Sigmoid colon (tissue), 6 donors: ENCODE measurements at regions not wholly inside any gene's neighbourhood (a gene's known extent, or its start where the extent isn't known, plus 50 kb on each side); places are given as distances from the start of the nearest gene placed in this dataset.

Source experiments
- DNase-seq: peaks from one replicate; pipeline ENCODE4 v3.0.0-alpha.2; 2019
- H3K27ac ChIP-seq, 4 donors: fragments of 200-600 bp; sonication (generic); one replicate each; pipeline ENCODE4 v1.5.1; 2016 to 2019; ENCODE audit warnings: mild to moderate bottlenecking in 1 of 4
- H3K27me3 ChIP-seq, 3 donors: fragments of 200-600 bp; sonication (generic); one replicate each; pipeline ENCODE4 v1.5.1; 2019; ENCODE audit warnings: mild to moderate bottlenecking in 1 of 3
- H3K36me3 ChIP-seq, 4 donors: fragments of 200-600 bp; sonication (generic); one replicate each; pipeline ENCODE4 v1.5.1; 2016 to 2019
- H3K4me1 ChIP-seq, 4 donors: fragments of 200-600 bp; sonication (generic); one replicate each; pipeline ENCODE4 v1.5.1; 2017 to 2019
- H3K4me3 ChIP-seq, 4 donors: fragments of 200-600 bp; sonication (generic); one replicate each; pipeline ENCODE4 v1.5.1; 2017 to 2019; ENCODE audit warnings: mild to moderate bottlenecking in 2 of 4, moderate library complexity in 1 of 4
- H3K9me3 ChIP-seq, 4 donors: fragments of 200-600 bp in 3 of 4; sonication (generic) in 3 of 4; one replicate each; pipeline versions ENCODE4 v1.5.1 to v1.6.1; 2013 to 2019
- EP300 ChIP-seq, 4 donors: sonication (generic); formaldehyde crosslinking; IDR thresholded peaks; one replicate each; pipeline ENCODE4 v1.6.1; 2017; ENCODE audit warnings: antibody characterized with exemption in 4 of 4
- POLR2A ChIP-seq, 2 donors: fragments of 450-650 bp; IDR thresholded peaks; one replicate each; pipeline ENCODE4 v1.6.1; 2016; ENCODE audit warnings: antibody characterized with exemption in 2 of 2, mild to moderate bottlenecking in 2 of 2, moderate library complexity in 2 of 2
- POLR2AphosphoS5 ChIP-seq, 4 donors: sonication (generic); formaldehyde crosslinking; IDR thresholded peaks; one replicate each; pipeline ENCODE4 v1.6.1; 2017; ENCODE audit warnings: antibody characterized with exemption in 4 of 4
- WGBS, 2 donors: extraction: QIAGEN DNeasy Blood & Tissue Kit; methylation state at CpG; one replicate each; pipeline ENCODE4 v1.1.7; 2013; 5-methylcytosine and 5-hydroxymethylcytosine counted together
- intact Hi-C: fragments of 100-400 bp; cut with DNase I; formaldehyde crosslinking; loops from one replicate; pipeline ENCODE4 v1.15.1; 2023
- TF ChIP-seq, protein P1 (sequence below), 4 experiments: fragments of 450-650 bp in 3 of 4; fragments of 200-600 bp in 1 of 4; IDR thresholded peaks; one replicate each; pipeline ENCODE4 v1.5.1; 2016 to 2019; ENCODE audit warnings: antibody characterized with exemption in 4 of 4, mild to moderate bottlenecking in 3 of 4, moderate library complexity in 2 of 4
- donor health status: healthy with polysubstance abuse.
- donor health status: healthy.

DNA sequence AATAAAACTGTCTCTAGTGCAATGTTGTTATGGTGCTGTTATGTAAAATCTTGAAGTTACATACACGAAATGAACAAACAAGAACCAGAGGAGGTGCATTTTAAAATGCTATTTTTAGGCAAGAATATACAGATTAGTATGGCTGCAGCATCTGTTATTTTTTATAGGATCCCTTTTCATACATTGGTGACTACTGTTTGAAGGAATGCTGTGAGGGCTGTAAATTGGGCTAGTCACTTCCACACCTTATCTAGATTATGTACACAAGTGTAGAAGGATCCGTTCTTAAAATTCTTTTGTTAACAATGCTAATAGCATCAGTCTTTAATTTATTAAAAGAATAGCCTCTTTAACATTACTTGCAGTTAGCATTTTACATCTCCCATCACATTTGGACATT, 284.3 kb upstream of the MDGA2 start:
- Histone ChIP-seq H3K4me1 (peaks cover 0 to 15% (median 4%) of the 10 kb centered on the region in 4 donors), H3K27me3 (no peaks in the 10 kb centered on the region), H3K27ac (no peak overlapping the region), H3K36me3 (no peaks in the 10 kb centered on the region), H3K9me3 (no peaks in the 10 kb centered on the region), H3K4me3 (no peak overlapping the region)
- intact Hi-C loops = no loop called here
- no peak for DNase-seq
- TF ChIP-seq EP300 (IDR thresholded peaks at IDR 0.05) = no peak
- TF ChIP-seq, protein P1, sequence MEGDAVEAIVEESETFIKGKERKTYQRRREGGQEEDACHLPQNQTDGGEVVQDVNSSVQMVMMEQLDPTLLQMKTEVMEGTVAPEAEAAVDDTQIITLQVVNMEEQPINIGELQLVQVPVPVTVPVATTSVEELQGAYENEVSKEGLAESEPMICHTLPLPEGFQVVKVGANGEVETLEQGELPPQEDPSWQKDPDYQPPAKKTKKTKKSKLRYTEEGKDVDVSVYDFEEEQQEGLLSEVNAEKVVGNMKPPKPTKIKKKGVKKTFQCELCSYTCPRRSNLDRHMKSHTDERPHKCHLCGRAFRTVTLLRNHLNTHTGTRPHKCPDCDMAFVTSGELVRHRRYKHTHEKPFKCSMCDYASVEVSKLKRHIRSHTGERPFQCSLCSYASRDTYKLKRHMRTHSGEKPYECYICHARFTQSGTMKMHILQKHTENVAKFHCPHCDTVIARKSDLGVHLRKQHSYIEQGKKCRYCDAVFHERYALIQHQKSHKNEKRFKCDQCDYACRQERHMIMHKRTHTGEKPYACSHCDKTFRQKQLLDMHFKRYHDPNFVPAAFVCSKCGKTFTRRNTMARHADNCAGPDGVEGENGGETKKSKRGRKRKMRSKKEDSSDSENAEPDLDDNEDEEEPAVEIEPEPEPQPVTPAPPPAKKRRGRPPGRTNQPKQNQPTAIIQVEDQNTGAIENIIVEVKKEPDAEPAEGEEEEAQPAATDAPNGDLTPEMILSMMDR (IDR thresholded peaks at IDR 0.05) = no peak
- TF ChIP-seq POLR2A (IDR thresholded peaks at IDR 0.05) = no peak
- TF ChIP-seq POLR2AphosphoS5 (IDR thresholded peaks at IDR 0.05) = no peak
- 15 to 48% methylated on average over 2 of the region's 2 CpGs for whole genome bisulfite sequencing, 2 donors

DNA sequence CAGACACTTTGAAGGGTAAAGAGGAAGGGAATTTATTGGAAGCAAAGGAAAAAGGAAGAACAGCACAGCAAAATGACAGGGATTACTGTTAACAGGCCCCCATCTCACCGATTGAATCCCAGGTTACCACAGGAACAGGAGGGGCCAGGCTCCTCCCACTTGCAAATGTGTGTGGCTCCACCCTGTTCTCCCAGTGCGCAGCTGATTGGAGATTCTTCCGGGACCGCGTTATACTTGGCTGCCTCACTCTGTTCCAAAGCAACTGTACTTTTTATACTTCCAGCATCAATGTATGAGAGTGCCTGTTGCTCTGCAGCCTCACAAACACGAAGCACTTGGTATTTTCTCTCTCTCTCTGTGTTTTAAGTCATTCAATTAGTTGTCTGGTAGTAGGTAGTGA, 273.6 kb upstream of the MDGA2 start:
- H3K27ac ChIP-seq = no peak overlapping the region
- H3K36me3 ChIP-seq = no peaks in the 10 kb centered on the region
- TF ChIP-seq POLR2A (IDR thresholded peaks at IDR 0.05) (no peak), POLR2AphosphoS5 (IDR thresholded peaks at IDR 0.05) (no peak), EP300 (IDR thresholded peaks at IDR 0.05) (no peak)
- TF ChIP-seq, protein P1 (IDR thresholded peaks at IDR 0.05) = no peak
- H3K4me3 ChIP-seq = no peak overlapping the region
- intact Hi-C loops = no loop called here
- H3K4me1 ChIP-seq = peaks cover 0 to 5% (median 0%) of the 10 kb centered on the region in 4 donors
- H3K9me3 ChIP-seq = peaks cover 0 to 2% (median 0%) of the 10 kb centered on the region in 4 donors
- no peak for DNase-seq
- H3K27me3 ChIP-seq = no peaks in the 10 kb centered on the region
- WGBS, 2 donors = 69 to 75% methylated on average over 6 of the region's 6 CpGs

DNA sequence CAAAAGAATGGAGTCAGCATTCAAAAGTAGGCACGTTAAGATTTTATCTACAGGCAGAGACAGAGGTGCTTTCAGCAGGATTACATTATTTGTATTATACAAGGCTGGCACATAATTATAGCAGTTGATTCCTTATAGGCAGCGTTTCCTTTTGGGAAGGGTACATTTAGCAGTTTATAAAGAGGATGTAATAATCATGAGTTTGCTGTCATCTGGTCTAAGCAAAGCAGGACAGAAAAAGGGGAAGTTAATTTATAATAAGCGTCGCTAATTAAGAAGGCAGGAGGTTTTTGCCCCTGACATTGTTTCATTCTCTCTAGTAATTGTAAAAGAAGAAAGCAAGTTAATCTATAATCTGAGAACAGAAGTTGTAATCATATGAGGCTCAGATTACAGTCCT, 259.9 kb upstream of the MDGA2 start:
- Histone ChIP-seq H3K4me1 (no peaks in the 10 kb centered on the region), H3K36me3 (no peaks in the 10 kb centered on the region), H3K27ac (no peak overlapping the region), H3K4me3 (no peak overlapping the region), H3K27me3 (no peaks in the 10 kb centered on the region), H3K9me3 (no peaks in the 10 kb centered on the region)
- WGBS, 2 donors = 26 to 53% methylated on average over 4 of the region's 4 CpGs
- TF ChIP-seq EP300 (IDR thresholded peaks at IDR 0.05) (no peak), POLR2A (IDR thresholded peaks at IDR 0.05) (no peak), POLR2AphosphoS5 (IDR thresholded peaks at IDR 0.05) (no peak)
- TF ChIP-seq, protein P1 (IDR thresholded peaks at IDR 0.05) = no peak
- intact Hi-C loops = no loop called here
- DNase-seq = no peak

DNA sequence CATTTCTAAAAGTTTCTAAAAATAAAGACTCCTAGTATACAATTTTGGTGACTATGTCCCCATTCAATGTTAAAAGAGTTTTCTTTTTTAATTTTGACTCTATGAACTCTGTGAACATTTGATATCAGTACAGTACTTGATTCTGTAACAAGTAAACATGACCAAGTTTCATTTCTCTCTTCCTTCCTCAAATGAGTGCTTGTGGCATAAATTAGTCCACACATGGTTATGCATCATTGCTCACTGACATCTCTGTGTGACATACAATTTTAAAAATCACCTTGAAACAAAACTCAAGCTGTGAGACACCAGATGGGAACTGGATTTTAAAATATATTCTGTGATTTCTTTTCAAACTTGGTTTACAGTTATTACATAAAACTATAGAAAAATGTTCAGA, 253.9 kb upstream of the MDGA2 start:
- no peaks in the 10 kb centered on the region for H3K36me3 ChIP-seq
- TF ChIP-seq, protein P1 (IDR thresholded peaks at IDR 0.05) = no peak
- intact Hi-C loops = no loop called here

DNA sequence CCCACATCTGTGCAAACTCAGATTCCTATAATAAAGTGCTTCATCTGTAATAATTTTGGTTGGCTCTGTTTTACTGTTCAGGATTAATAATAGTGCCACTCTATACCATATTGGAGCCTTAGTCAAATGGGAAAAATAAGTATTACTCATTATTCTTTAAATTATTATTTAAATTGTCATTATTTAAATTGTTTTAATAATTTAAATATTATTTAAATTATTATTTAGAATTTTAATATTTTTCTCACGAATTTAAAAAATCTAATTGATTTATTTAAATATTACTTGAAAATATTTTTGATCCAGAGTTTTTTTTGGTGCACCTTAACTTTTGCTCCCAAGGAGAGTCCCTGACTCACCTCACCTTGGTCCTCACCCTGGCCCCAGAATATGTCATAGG, 245.7 kb upstream of the MDGA2 start:
- TF ChIP-seq EP300 (IDR thresholded peaks at IDR 0.05) (no peak), POLR2AphosphoS5 (IDR thresholded peaks at IDR 0.05) (no peak), POLR2A (IDR thresholded peaks at IDR 0.05) (no peak)
- TF ChIP-seq, protein P1 (IDR thresholded peaks at IDR 0.05) = no peak
- 0% methylated on average over 1 of the region's 1 CpG for WGBS, 2 donors
- no peaks in the 10 kb centered on the region for H3K4me1 ChIP-seq
- DNase-seq = no peak
- intact Hi-C loops = no loop called here
- no peaks in the 10 kb centered on the region for H3K27me3 ChIP-seq
- H3K36me3 ChIP-seq = no peaks in the 10 kb centered on the region
- H3K9me3 ChIP-seq = peaks cover 0 to 3% (median 0%) of the 10 kb centered on the region in 4 donors
- H3K27ac ChIP-seq = no peak overlapping the region
- no peak overlapping the region for H3K4me3 ChIP-seq

More for the DNA sequence above, 253.9 kb upstream of the MDGA2 start:
- H3K27me3 ChIP-seq = no peaks in the 10 kb centered on the region
- no peak for DNase-seq
- H3K9me3 ChIP-seq = no peaks in the 10 kb centered on the region
- no peak overlapping the region for H3K4me3 ChIP-seq
- no peaks in the 10 kb centered on the region for H3K4me1 ChIP-seq
- no peak overlapping the region for H3K27ac ChIP-seq
